Adipocyte (in vitro differentiated cells): ENCODE measurements at regions not wholly inside any gene's neighbourhood (a gene's known extent, or its start where the extent isn't known, plus 50 kb on each side); places are given as distances from the start of the nearest gene placed in this dataset.

ENCODE experiments used
- DNase-seq: peaks from one replicate; pipeline ENCODE4 v3.0.0-alpha.2; 2015; ENCODE audit warnings: low read depth
- H3K27me3 ChIP-seq: replicated peaks from 2 replicates; pipeline ENCODE4 v1.7.0; 2013; ENCODE audit warnings: mild to moderate bottlenecking, low read length, moderate library complexity; ENCODE audit not compliant: control insufficient read depth, insufficient read depth
- H3K36me3 ChIP-seq: 2 replicates; pipeline ENCODE4 v1.7.0; 2013; ENCODE audit warnings: low read length, mild to moderate bottlenecking, moderate library complexity; ENCODE audit not compliant: control insufficient read depth, insufficient read depth, severe bottlenecking
- H3K4me1 ChIP-seq: 2 replicates; pipeline ENCODE4 v1.7.0; 2013; ENCODE audit warnings: mild to moderate bottlenecking, low read length, moderate library complexity; ENCODE audit not compliant: control insufficient read depth, insufficient read depth
- H3K4me3 ChIP-seq: 2 replicates; pipeline ENCODE4 v1.7.0; 2013; ENCODE audit warnings: mild to moderate bottlenecking, low read length, moderate library complexity
- H3K9ac ChIP-seq: 2 replicates; pipeline ENCODE4 v1.7.0; 2013; ENCODE audit warnings: mild to moderate bottlenecking, low read length, moderate library complexity
- H3K9me3 ChIP-seq: 2 replicates; pipeline ENCODE4 v1.7.0; 2013; ENCODE audit warnings: mild to moderate bottlenecking, low read length, moderate library complexity; ENCODE audit not compliant: control insufficient read depth

- DNase-seq, result no peak
Measured at GRCh38 chrX:10393241-10393640, 227.1 kb downstream of the MID1 start.

GRCh38 chrX:10393899-10394298, 226.5 kb downstream of the MID1 start:
- H3K9ac ChIP-seq, result no peak overlapping the region
- DNase-seq, result no peak

More at GRCh38 chrX:10393241-10393640, 227.1 kb downstream of the MID1 start:
- Histone ChIP-seq H3K9ac (no peak overlapping the region), H3K4me1 (no peaks in the 10 kb centered on the region), H3K36me3 (no peaks in the 10 kb centered on the region), H3K27me3 (peaks cover 11% of the 10 kb centered on the region), H3K9me3 (no peaks in the 10 kb centered on the region), H3K4me3 (no peak overlapping the region)

GRCh38 chrX:10395179-10395578, 225.2 kb downstream of the MID1 start:
- Histone ChIP-seq H3K9me3 (no peaks in the 10 kb centered on the region), H3K36me3 (no peaks in the 10 kb centered on the region), H3K9ac (no peak overlapping the region), H3K27me3 (peaks cover 7% of the 10 kb centered on the region), H3K4me3 (no peak overlapping the region), H3K4me1 (no peaks in the 10 kb centered on the region)
- DNase-seq, result no peak

More at GRCh38 chrX:10393899-10394298, 226.5 kb downstream of the MID1 start:
- H3K36me3 ChIP-seq, result no peaks in the 10 kb centered on the region
- no peaks in the 10 kb centered on the region for H3K4me1 ChIP-seq
- no peak overlapping the region for H3K4me3 ChIP-seq
- peaks cover 7% of the 10 kb centered on the region for H3K27me3 ChIP-seq
- no peaks in the 10 kb centered on the region for H3K9me3 ChIP-seq
